ENCODE measurements at regions not wholly inside any gene's neighbourhood (a gene's known extent, or its start where the extent isn't known, plus 50 kb on each side); places are given as distances from the start of the nearest gene placed in this dataset.

- DNase-seq (ENCODE audit: low read depth in 2 of 2): no peak
Measured at GRCh38 chr21:36532769-36533467, 53.0 kb upstream of the CLDN14 start.

GRCh38 chr21:36533468-36533848 lies 53.5 kb upstream of the CLDN14 start:
- DNase-seq (ENCODE audit: low read depth in 2 of 2): no peak

DNA sequence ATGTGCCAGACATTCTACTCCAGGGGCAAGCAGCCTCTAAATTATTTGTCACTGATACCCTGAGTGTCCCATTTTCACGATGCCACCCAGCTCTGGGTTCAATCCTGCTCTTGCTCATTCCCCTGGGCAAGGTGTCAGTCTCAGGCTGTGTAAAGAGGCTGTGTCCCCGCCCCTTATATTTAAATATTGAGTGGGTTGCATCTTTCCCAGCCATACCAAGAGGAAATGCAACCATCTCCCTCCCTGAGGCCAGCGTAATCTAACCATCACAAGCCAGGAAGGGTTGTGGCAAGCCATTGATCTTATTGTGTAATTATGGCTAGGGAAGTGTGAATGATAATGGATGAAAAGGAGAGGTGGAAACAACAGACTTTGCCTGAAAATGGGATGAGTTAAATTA lies 54.7 kb upstream of the CLDN14 start:
- no peak for DNase-seq (ENCODE audit: low read depth in 2 of 2)

DNA sequence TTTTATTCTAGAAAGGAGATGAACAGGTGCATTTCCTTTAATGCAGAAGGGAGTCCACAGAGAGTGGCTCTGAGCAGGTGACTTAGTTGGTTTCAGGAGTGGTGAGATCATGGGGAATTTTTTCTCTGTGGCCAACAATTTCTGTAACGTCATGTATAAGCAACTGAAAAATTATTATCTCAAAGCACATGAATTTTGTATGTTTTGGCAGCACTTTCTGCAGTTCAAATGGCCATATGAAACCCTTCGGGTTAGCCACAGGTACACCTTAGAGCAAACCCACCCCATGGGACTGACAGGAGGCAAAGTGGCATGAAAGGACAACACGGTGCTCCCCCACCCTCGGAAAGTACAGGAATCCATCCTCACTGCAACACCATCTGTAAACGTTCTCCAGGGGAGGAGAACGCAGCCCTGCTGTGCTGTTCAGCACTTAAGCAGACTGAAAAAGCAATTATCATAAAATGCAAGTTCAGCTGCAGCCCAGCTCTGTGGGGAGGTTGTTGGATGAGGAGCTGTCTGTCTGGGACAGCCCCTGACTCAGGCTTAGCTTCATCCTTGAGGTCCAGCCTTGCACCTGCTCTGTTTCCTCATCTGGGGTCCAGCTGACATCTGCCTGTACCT lies 55.8 kb upstream of the CLDN14 start:
- DNase-seq (ENCODE audit: low read depth in 2 of 2): no peak

DNA sequence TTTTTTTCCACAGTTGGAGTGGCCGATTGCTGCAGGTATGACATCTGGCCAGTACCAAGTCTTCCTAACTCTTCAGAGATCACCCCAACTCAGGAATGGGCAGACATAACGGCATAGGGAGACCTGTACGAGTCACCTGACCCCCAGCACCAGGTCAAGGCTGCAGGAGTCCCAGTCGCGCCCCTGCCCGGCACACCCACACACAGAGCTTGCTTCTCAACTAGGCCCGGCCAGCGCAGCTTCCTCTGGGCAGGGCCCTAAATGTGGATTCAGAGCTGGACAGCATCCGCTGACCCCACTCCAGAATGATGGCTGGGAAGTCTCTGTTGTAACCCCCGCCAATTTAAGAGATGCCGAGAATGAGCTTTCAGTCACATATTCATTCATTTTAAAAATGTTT lies 58.8 kb upstream of the CLDN14 start:
- DNase-seq (ENCODE audit: low read depth in 2 of 2): no peak

GRCh38 chr21:36539434-36540150 lies 59.7 kb upstream of the CLDN14 start:
- no peak for DNase-seq (ENCODE audit: low read depth in 2 of 2)

- no peak for DNase-seq (ENCODE audit: low read depth in 2 of 2)
Measured at GRCh38 chr21:36540700-36541099, 60.8 kb upstream of the CLDN14 start.

DNA sequence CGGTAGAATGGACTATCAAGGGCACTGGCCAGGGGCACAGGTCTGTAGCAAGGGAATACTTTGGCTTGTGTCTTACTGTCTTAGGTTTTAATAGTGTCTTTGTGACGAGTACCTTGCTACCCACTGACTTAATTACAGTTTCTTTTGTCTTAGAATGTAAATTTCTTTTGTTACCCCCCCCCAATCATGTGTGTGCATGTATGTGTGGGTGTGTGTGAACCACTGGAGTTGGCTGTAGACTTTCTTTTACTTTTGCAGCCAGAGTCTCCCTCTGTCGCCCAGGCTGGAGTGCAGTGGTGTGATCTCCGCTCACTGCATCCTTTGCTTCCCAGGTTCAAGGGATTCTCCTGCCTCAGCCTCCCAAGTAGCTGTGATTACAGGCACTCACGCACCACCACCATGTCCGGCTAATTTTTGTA lies 61.8 kb upstream of the CLDN14 start:
- no peak for DNase-seq (ENCODE audit: low read depth in 2 of 2)

- no peak for DNase-seq (ENCODE audit: low read depth in 2 of 2)
Measured at GRCh38 chr21:36542312-36543101, 62.6 kb upstream of the CLDN14 start.

GRCh38 chr21:36543924-36544323 lies 64.0 kb upstream of the CLDN14 start:
- no peak for DNase-seq (ENCODE audit: low read depth in 2 of 2)

DNA sequence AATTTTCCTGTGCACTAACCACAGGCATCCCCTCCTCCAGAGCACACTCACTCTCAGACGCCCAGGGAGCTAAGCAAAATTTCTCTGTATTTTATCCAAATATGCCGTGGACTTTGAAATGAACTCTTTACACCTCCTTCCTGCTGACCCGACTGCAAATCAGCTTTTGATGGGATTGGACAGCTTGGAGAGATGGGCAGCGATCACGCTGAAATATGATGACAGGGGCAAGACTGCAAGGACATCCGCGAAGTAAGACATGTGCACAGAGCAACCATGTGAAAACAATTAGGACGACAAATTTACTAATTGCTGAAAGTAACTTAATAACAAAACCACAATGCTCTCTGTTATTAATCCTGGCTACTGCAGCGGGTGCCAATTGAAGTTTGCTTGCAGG lies 64.6 kb upstream of the CLDN14 start:
- DNase-seq (ENCODE audit: low read depth in 2 of 2): no peak

GRCh38 chr21:36545776-36546511 lies 66.0 kb upstream of the CLDN14 start:
- DNase-seq (ENCODE audit: low read depth in 2 of 2): no peak

- DNase-seq (ENCODE audit: low read depth in 2 of 2): no peak
Measured at GRCh38 chr21:36547464-36547863, 67.5 kb upstream of the CLDN14 start.

DNA sequence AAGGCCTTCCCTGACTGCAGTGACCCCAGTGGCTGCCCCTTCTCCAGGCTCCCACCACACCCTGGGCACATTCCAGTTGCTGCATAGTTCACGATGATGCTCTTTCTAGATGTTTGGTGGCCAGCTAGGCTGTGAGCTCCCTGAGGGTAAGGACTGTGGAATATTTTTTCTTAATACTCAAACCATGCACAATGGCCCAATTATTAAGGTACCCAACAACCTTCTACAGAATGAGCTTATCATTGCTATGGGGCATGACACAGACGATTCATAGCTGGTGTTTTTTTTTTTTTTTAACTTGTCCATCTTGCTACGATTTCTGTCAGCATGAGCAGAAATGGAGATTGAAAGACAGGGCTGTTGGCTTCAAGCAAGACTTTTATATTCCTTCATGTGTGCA lies 68.9 kb upstream of the CLDN14 start:
- no peak for DNase-seq (ENCODE audit: low read depth in 2 of 2)

DNA sequence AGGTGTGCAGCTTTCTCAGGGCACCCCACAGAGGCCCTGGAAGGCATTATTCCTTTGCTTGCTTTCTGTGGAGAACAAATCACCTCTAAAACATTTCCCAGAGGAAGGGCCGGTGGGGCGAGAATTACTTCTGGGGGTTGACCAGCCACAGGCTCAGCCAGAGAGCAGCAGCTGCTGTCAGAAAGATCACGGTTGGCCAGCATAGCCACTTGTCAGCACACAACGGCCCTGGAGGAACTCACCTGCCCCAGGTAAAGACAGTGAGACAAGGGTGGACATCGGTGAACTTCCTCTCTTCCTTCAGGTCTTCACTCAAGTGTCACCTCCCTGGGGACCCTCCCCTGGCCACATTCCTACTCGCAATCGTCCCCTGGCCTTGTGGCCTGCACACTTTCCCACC lies 69.5 kb upstream of the CLDN14 start:
- DNase-seq (ENCODE audit: low read depth in 2 of 2): no peak

DNA sequence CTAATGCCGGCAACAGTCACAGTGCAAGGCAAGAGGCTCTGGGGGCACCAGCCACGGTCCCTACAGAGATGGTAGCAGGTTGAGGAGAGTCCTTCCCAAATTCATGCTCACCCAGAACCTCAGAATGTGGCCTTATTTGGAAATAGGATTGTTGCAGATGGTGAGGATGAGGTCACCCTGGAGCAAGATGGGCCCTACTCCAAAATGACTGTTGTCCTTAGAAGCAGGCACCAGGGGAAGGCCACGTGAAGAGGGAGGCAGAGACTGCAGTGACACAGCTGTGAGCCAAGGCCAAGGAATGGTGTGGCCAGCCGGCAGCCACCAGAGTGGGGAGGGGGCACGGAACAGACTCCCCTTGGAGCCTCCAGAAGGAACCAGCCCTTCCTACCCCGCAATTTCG lies 70.8 kb upstream of the CLDN14 start:
- no peak for DNase-seq (ENCODE audit: low read depth in 2 of 2)

GRCh38 chr21:36551321-36551720 lies 71.4 kb upstream of the CLDN14 start:
- DNase-seq (ENCODE audit: low read depth in 2 of 2): no peak

DNA sequence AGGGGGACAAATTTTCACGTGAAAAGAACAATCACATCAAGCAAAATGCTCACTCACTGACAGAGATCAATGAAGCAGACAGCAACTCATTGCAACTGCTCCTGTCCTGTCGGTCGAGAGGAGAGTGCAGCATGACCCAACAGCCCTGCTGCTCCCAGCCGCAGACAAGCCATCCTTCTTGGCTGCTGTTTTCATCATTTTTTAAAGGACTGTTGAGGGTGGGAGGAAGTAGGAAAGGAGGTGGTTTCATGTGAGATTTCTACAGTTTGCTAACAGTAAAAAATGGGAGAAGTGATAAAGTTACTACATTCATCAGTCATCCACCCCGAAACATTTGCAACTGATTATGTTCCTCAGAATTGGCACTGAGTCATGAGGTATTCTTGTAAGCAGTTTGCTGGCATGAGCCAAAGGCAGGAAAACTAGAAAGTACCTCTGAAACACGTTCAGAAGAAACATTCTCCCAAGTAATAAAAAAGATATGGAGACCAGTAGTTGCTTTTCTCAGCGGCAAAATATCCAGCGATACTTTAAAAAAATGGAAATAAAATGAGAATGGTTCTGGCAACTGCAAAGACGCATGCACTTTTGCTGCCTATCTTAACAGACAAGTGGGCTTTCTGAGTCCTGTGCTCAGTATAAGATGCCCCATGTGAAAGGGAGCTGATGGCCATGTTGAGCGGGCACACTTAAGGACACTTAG lies 72.0 kb upstream of the CLDN14 start:
- DNase-seq (ENCODE audit: low read depth in 2 of 2): no peak

DNA sequence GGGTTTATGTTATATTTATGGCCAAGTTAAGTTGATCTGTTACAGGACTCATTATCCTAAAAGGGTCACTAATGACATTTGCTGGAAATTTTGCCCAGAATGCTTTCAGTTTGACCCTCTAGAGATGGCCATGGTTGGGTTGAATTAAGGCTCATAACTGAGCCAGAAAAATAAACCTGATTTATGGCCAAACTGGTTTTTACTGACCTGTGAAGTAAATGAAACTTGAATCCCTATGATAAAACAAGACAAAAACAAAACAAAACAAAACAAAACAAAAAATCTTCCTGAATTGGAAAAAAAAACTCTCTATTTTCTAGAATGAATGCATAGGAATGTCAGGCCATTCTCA lies 72.5 kb upstream of the CLDN14 start:
- DNase-seq (ENCODE audit: low read depth in 2 of 2): no peak

DNA sequence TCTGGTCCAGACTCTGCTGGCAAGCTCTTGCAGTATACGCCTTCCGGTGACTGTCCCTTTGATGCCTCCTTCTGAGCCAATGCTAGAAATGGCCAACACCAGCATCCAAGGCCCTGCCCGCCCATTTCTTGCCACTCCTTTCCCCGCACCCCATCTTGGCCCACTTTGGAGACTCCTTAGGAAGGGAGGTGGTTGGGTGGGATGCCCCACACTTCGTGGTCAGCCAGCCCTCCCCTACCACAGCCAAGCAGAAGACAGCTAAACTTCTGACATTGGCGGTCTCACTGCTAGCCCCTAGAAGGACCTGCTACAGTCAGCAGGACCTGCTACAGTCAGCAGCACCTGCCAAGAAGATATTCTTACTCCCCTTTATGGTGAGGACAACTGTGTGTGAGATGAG lies 73.5 kb upstream of the CLDN14 start:
- no peak for DNase-seq (ENCODE audit: low read depth in 2 of 2)
